Peyer's patch (tissue), 4 donors: ENCODE measurements at regions not wholly inside any gene's neighbourhood (a gene's known extent, or its start where the extent isn't known, plus 50 kb on each side); places are given as distances from the start of the nearest gene placed in this dataset.

ENCODE experiments used
- CTCF ChIP-seq, 6 experiments: fragments of 450-650 bp in 4 of 6; fragments of 200-600 bp in 2 of 6; sonication (generic) in 1 of 6; IDR thresholded peaks; one replicate each; pipeline ENCODE4 v1.5.1; 2017 to 2019; ENCODE audit warnings: antibody characterized with exemption in 6 of 6, mild to moderate bottlenecking in 3 of 6, moderate library complexity in 1 of 6
- POLR2A ChIP-seq, 2 donors: fragments of 450-650 bp; IDR thresholded peaks; one replicate each; pipeline ENCODE4 v1.5.1; 2017; ENCODE audit warnings: antibody characterized with exemption in 2 of 2, mild to moderate bottlenecking in 2 of 2, moderate library complexity in 2 of 2

- TF ChIP-seq CTCF (IDR thresholded peaks at IDR 0.05) (no peak), POLR2A (IDR thresholded peaks at IDR 0.05) (no peak)
These were observed 622.6 kb downstream of the EPHA4 start for GRCh38 chr2:220949466-220949865.
